ENCODE measurements at regions not wholly inside any gene's neighbourhood (a gene's known extent, or its start where the extent isn't known, plus 50 kb on each side); places are given as distances from the start of the nearest gene placed in this dataset.

- TF ChIP-seq POLR2AphosphoS5 (IDR thresholded peaks at IDR 0.05): no peak
- no peak for TF ChIP-seq POLR2A (IDR thresholded peaks at IDR 0.05)
- no peak for TF ChIP-seq CTCF (IDR thresholded peaks at IDR 0.05)
These were observed 155.4 kb upstream of the ANKH start for GRCh38 chr5:15026944-15027343.
